Right renal pelvis (tissue), 4 donors: ENCODE measurements at regions not wholly inside any gene's neighbourhood (a gene's known extent, or its start where the extent isn't known, plus 50 kb on each side); places are given as distances from the start of the nearest gene placed in this dataset.
"Not testable (repeated sequence)": the region's sequence is repeated elsewhere in the genome, so short reads cannot be mapped to it uniquely, and the experiment has no call there.

Source experiments
- DNase-seq, 4 donors: peaks; one replicate each; pipeline ENCODE4 v3.0.0-alpha.2; 2013; ENCODE audit warnings: low read depth in 4 of 4, low spot score in 3 of 4, missing footprints in 1 of 4

DNA sequence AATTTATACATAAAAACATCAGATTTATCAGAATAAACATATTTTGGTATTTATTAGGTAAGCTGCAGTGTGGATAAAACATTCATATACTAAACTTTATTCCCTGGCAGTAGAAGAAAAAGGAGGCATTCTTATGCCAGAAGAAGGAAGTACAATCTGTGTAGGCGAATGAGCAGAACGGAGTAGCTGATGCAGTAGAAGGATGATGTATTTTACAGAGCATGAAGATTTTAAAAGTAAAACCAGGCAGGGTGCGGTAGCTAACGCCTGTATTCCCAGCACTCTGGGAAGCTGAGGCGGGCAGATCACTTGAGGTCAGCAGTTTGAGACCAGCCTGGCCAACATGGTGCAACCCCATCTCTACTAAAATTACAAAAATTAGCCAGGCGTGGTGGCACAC lies 294.9 kb upstream of the MKLN1 start:
- DNase-seq: no peak

DNA sequence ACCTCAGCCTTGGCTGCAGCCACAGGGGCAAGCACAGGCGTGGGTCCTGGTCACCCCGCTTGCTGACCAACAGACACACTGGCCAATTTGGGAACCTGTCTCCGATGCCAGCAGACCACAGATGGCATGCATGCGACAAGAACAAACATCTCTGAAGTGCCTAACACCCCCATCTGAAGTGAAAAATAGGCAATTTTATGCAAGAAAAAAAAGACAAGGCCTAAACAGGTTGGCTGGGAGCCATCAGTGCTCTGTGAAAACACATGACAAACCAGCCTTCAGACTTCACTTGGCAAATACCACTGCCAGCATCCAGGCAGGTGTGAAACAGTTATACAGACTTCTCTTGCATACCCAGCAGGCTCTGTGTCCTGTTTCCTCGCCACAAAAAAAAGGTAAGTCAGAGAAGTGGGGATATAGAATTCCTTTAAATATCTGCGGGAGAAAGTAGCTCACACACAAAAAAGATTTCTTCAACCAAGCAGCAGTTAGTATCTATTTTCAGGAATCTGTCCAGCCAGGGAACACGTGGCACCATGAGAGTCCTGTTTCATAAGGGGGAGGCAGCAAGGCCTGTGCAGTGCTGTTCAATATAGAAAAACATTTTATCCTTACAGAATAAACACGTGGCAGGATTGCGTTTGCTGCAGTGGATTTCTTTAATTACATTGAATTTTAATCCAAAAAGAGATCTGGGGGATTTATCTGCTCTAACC lies 293.4 kb upstream of the MKLN1 start:
- no peak for DNase-seq

DNA sequence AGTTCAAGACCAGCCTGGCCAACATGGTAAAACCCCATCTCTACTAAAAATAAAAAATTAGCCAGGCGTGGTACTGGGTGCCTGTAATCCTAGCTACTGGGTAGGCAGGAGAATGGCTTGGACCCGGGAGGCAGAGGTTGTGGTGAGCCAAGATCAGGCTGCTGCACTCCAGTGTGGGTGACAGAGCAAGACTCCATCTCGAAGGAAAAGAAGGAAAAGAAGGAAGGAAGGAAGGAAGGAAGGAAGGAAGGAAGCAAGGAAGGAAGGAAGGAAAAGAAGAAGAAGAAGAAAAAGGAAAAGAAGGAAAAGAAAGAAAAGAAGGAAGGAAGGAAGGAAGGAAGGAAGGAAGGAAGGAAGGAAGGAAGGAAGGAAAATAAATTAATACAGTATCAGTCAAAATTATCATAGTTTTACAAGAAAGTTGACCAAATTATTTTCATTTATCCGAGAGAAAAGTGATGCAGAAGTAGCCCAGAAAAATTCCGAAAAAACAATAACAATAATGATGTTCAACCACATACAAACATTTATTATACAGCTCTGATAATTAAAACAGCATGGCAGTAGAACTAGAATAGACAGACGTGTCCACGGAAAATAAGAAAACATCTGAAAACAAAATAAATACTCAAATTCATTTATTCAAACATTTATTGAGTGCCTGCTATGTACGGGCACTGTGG lies 292.4 kb upstream of the MKLN1 start:
- no peak for DNase-seq

DNA sequence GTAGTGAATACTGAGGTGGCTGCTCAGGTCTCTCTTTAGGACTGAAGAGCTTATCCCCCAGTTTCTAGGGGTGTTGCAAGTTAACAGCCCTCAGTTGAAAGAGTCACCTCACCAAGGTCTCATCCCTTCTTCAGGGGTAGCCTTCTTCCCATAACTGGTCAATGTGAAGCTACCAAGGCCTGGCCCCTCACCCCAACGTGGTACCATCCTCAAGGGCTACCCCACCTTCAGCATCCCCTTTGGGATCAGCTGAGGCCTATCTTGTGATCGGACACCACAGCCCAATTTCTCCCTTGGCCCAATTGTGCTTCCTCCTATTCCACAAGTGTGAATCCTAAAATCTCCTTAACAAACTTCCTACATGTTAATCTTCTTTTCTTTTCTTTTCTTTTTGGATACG lies 289.5 kb upstream of the MKLN1 start:
- no peak for DNase-seq

DNA sequence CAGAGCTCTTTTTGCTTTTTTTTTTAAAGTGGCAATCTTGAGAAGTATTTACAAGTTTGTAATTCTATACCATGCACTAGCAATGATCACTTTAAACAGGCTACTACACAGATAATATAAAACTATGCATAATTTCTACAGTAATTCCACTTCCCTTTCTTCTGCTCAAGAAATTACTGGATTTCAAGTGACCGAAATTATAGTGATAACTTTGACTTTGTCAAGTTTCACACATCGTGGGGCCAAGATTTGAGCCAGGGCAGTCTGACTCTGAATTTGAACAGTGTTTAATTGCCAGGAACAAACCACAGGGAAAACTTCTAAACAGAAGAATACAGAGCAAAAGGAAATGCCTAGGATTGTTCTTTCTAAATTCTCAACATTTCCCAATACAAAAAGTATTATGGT lies 288.3 kb upstream of the MKLN1 start:
- no peak for DNase-seq

DNA sequence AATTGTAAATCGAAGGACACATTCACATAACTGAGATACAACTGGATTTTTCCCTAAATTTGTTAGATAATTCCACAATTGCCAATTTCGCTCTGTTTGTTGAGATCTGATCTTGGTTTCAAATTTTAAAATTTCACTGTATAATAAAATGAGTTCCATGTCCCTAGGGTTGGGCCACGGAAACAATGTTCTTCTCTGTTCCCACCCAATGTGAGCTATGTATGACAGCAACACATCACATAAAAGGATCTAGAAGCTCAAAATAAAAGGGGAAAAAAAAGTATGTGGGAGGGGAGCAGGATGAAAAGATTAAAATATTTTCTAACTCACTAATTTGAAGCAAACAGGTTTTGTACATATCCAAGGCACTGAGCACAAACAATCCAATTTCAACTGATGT lies 287.8 kb upstream of the MKLN1 start:
- DNase-seq: no peak

DNA sequence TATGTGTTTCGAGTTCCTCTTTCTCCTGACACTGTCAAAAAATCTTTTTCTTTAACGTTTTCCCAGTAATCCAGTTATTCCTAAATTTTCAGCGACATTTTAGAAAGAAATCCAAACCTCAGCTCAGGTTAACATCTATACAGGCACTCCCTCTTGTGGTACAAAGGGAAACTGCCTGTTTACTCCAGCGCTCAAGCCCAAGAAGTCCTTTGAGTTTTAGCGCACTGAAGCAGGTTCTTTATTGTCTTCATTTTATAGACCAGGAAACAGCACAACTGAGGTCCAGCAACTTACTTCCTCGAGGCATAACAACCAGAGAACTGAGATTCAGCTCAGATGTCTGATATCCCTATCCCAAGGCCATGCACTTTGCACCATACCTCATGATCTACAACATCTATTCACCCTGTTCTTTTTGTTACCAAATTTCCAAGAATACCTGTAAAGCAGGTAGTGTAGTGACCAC lies 287.2 kb upstream of the MKLN1 start:
- peak in 3 of 4 donors; percentile 39 to 51 (median 48) for DNase-seq

DNA sequence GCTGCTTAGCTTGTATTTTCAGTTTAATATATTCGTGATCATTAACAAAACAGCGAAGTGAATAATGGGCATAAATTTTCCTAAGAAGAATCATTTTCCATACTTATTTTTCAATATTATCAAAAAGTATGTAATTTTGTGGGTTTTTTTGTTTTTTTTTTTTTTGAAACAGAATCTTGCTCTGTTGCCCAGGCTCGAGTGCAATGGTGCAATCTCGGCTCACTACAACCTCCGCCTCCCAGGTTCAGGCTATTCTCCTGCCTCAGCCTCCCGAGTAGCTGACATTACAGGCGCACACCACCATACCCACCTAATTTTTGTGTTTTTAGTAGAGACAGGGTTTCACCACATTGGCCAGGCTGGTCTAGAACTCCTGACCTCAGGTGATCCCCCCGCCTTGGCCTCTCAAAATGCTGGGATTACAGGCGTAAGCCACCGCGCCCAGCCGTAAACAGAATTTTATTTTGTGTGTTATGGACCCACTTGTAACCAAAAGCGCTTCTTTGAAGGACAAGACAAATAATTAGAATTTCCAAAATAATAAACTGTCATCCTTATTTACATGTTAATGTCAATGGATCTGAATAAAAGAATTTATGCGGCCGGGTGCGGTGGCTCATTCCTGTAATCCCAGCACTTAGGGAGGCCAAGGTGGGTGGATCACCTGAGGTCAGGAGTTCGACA lies 286.5 kb upstream of the MKLN1 start:
- DNase-seq: not testable (repeated sequence)

DNA sequence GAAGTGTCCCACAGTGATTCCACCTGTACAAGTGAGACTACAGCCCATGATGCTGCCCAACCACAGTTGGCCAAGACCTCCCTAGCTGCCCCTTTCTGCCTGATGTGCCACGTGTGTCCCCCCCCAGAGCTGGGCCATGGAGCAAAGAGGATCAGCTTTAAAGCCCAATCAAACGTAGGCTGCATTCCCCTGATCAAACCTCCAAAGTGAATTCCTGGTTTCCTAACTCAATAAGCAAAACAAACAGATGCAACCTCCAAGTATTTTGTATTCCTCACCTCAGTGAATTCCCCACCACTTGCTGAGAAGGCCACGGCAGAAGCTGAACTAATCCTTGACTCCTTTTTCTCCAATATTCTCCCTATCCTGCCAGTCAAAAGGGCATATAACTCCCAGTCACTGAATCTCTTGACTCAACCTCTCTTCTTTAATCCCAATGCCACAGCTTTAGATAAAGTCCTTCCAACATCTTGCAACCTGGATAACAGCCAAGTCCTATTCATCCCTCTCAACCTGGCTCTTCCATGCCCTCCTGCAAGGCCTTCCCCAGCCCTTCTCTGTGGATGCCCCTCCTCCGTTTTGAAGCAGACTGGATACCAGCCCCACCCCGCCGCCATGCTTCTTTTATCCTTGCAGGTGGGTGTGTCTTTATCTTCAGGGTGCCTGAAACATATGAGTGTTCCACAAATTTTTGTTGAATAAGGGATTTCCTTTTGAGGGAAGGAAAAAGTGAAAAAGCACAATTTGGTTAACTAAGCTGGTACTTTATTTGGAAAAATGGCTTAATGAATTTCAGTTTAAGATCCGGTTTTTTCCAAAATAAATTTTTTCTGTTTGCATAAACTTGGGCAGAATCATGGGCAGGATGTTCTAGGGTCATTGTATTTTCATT lies 285.2 kb upstream of the MKLN1 start:
- no peak for DNase-seq

DNA sequence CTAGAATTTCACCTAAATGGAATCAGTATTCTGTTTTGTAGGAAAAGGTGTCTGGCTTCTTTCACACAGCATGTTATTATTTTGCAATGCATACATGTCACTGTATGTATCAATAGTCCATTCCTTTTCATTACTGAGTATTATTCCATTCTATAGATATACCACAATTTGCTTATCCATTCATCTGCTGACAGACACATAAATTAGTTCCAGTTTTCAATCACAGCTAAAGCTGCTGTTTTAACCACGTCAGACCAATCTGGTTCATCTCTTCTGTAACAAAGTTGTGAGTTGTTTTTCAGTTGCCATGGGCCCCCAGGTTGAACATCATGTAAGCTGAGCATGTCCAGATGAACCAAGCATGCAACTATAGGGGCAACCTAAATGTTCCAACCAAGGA lies 282.1 kb upstream of the MKLN1 start:
- no peak for DNase-seq

DNA sequence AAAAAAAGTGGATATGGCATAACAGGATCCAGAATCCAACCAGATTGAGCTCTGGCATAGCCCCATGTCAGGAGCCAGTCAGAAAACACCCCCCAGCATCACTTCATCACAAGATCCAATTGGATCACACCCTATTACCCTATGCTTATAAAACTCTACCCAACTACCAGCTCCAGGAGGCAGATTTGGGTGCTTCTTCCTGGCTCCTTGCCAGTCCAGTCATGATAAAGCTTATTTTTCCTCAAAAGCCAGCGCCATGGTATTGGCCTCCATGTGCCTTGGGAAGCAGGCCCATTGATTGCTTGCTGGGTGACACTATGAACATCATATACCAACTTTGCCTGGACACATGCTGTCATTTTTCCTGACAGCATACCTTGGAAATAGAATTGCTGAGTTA lies 281.4 kb upstream of the MKLN1 start:
- DNase-seq: no peak

DNA sequence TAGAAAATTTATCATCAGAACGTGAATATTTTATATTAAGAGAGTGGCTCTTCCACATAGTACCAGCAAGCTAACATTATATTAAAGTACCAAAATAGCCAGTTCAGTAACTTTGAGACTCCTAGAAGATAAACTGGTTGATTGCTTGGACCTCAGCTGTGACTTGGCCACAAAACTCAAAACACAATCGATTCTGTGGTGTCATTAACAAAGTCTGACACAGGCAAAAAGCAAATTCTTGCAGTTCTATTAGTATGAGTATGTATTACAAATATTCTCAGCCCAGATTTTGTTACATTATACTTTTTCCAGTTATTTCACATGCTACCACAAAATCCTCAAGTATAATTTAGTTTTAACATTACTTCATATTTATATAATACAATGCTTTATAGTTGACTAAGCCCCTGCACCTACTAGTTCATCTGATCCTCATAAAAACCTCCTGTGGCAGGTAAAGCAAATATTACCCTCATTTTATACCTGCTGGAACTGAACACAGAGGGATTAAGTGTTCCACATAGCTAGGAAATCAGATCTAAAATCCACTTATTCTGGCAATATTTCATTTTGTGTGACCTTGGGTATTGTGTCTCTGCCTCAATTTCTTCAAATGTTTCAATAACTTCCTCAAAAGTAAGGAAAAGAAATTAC lies 279.9 kb upstream of the MKLN1 start:
- no peak for DNase-seq

DNA sequence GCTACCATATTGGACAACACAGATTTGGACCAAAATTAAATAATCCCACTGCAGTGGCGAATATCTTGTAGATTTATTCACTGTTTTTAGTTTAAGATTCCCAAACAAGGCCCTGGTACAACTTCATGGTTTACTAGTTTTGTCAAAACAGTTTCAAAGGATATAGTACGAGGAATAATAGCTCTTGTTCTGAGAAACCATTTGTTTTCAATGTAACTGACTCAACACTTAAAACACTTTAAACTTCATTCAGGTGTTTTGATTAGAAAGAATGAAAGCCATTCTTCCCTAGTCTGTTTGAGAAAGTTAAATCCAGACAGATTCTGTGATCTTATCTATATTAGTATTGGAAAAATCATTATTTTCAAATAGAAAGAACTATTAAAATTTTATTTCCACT lies 276.4 kb upstream of the MKLN1 start:
- DNase-seq: no peak

DNA sequence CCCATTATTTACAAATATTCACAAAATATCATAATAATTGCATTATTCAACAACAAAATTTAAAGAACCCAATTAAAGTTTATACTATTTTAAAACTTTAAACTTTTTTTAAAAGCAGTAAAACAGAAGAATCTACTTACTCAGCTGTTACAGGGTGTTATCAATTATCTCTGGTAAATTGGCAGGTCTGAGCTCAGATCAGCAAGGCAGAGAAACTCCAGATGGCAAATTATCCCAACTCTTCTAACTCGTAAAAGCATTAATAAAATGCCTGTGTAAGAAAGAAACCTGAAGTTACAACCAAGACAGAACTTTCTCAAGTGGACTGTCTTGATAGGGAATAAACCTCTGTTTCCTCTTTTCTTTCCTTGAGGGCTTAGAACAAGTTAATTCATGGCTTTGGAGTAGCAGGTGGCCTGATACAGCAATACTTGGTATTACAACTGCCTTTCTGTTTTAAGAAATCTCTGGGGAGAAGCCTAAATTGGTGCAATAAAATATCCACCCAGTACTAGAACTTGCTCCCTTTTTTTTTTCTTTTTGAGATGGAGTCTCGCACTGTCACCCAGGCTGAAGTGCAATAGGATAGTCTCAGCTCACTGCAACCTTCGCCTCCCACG lies 275.3 kb upstream of the MKLN1 start:
- DNase-seq: no peak

DNA sequence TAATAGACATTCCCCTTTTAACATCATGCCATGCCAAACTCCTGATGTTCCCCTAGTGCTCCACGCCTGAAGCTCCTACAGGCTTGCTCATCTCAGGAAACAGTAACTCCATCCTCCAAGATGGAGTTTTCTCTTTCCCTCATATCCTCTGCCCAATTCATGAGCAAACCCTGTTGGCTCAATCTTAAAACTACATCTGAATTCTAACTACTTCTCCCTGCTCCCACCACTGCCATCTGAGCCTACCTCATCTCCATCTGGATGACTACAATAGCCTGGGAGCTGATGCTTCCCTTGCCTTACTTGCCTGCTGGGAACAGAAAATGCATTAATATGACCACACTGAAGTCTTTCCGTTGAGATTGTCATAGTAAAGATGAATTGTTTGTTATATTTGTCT lies 271.7 kb upstream of the MKLN1 start:
- no peak for DNase-seq

DNA sequence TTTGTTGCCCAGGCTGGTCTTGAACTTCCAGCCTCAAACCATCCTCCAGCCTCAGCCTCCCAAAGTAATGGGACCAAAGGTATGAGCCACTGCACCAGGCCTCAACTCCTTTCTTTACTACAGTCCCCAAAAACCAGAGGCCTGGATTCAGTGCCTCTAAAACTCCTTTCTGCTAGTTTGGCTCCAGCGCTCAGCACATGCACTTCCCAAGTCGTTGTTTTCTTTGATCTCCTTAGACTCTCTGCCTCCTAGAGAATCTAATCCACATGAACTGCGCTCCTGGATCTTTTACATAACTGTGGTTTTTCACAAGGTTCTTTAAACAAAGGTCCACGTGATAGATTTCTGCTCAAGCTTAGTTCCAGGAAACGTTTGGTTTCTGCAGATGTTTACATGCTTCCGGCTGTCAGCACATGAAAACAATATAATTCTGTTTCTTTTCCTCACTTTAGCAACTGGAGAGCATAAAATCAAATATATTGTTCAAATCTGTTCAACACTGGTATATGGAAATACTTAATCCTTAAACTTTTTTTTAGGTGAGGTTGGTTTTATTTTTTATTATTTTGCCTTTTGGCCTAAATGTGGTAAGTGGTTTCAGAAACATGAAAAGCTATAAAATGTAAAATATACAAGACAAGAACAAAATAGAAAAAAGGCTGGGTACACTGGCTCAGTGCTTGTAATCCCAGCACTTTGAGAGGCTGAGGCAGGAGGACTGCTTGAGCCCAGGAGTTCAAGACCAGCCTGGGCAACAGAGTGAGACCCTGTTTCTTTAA lies 270.5 kb upstream of the MKLN1 start:
- peak in 1 of 4 donors; percentile 30 for DNase-seq

DNA sequence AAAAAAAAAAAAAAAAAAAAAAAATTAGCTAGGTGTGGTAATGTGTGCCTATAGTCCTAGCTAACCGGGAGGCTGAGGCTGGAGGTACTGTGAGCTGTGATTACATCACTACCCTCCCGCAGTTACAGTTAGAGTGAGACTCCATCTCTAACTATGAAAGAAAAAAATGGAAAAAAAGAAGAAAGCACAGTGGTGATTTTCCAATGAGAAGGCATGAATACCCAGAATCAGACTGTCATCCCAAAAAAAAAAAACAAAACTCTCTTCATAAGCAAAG lies 269.9 kb upstream of the MKLN1 start:
- no peak for DNase-seq

DNA sequence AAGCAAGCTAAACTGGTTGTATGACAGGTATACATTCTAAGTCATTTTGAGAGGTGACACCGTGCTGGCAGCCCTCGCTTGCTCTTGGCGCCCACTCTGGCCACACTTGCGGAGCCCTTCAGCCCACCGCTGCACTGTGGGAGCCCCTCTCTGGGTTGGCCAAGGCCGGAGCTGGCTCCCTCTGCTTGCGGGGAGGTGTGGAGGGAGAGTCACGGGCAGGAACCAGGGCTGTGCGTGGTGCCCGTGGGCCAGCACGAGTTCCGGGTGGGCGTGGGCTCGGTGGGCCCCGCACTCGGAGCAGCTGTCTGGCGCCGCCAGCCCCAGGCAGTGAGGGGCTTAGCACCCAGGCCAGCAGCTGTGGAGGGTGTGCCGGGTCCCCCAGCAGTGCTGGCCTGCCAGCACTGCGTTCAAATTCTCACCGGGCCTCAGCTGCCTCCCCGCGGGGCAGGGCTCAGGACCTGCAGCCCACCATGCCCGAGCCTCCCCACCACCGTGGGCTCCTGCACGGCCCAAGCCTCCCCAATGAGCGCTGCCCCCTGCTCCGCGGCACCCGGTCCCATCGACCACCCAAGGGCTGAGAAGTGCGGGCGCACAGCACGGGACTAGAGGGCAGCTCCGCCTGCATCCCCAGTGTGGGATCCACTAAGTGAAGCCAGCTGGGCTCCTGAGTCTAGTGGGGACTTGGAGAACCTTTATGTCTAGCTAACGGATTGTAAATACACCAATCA lies 269.0 kb upstream of the MKLN1 start:
- DNase-seq: not testable (repeated sequence)

DNA sequence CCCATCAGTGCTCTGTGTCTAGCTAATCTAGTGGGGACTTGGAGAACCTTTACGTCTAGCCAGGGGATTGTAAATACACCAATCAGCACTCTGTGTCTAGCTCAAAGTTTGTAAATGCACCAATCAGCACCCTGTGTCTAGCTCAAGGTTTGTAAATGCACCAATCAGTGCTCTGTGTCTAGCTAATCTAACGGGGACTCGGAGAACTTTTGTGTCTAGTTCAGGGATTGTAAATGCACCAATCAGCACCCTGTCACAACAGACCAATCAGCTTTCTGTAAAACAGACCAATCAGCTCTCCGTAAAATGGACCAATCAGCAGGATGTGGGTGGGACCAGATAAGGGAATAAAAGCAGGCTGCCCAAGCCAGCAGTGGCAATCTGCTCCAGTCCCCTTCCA lies 268.3 kb upstream of the MKLN1 start:
- DNase-seq: not testable (repeated sequence)
